Glutamatergic neuron (in vitro differentiated cells): ENCODE measurements at regions not wholly inside any gene's neighbourhood (a gene's known extent, or its start where the extent isn't known, plus 50 kb on each side); places are given as distances from the start of the nearest gene placed in this dataset.

ENCODE experiments used
- DNase-seq: peaks from one replicate; pipeline ENCODE4 v3.0.0; 2022
- H3K27ac Mint-ChIP-seq: one replicate; pipeline ENCODE4 v1.8.0; 2020; ENCODE audit warnings: mild to moderate bottlenecking, mixed read lengths, inconsistent platforms; ENCODE audit not compliant: unreplicated experiment
- H3K27me3 Mint-ChIP-seq: one replicate; pipeline ENCODE4 v1.8.0; 2020; ENCODE audit warnings: mild to moderate bottlenecking, moderate library complexity, mixed read lengths, inconsistent platforms; ENCODE audit not compliant: unreplicated experiment
- H3K36me3 Mint-ChIP-seq: one replicate; pipeline ENCODE4 v1.8.0; 2020; ENCODE audit warnings: mild to moderate bottlenecking, mixed read lengths, inconsistent platforms; ENCODE audit not compliant: unreplicated experiment
- H3K4me1 Mint-ChIP-seq: one replicate; pipeline ENCODE4 v1.8.0; 2020; ENCODE audit warnings: mild to moderate bottlenecking, low read depth, mixed read lengths, inconsistent platforms; ENCODE audit not compliant: unreplicated experiment
- H3K4me3 Mint-ChIP-seq: one replicate; pipeline ENCODE4 v1.8.0; 2020; ENCODE audit warnings: mild to moderate bottlenecking, mixed read lengths, inconsistent platforms; ENCODE audit not compliant: unreplicated experiment
- H3K9me3 Mint-ChIP-seq: one replicate; pipeline ENCODE4 v1.8.0; 2020; ENCODE audit warnings: mild to moderate bottlenecking, moderate library complexity, mixed read lengths, inconsistent platforms; ENCODE audit not compliant: unreplicated experiment
- TF ChIP-seq, protein P1 (sequence below): fragments of 200-600 bp; sonication (generic); IDR thresholded peaks from one replicate; pipeline ENCODE4 v1.5.0; 2021; ENCODE audit not compliant: partially characterized antibody, unreplicated experiment

DNA sequence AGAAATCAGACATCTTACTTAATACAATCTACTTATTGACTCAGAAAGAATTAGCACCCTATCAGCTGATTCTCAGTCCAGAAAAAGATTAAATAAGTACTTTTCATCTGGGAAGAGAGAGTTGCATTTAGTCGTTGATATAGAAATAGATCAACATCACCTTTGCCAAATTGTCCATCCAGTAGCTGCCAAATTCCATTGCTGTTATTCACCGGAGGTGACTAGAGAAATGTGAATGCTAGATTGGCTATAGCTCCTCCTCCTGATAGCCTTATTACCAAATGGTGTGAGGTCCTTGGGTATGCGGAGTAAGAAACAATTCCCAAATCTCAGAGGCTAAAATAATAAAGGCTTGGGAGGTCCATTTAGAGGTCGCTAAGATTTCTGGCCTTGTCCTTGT is 723.3 kb upstream of the FLRT2 start:
- H3K4me1 Mint-ChIP-seq: peaks cover 21% of the 10 kb centered on the region
- no peaks in the 10 kb centered on the region for H3K36me3 Mint-ChIP-seq
- TF ChIP-seq, protein P1, sequence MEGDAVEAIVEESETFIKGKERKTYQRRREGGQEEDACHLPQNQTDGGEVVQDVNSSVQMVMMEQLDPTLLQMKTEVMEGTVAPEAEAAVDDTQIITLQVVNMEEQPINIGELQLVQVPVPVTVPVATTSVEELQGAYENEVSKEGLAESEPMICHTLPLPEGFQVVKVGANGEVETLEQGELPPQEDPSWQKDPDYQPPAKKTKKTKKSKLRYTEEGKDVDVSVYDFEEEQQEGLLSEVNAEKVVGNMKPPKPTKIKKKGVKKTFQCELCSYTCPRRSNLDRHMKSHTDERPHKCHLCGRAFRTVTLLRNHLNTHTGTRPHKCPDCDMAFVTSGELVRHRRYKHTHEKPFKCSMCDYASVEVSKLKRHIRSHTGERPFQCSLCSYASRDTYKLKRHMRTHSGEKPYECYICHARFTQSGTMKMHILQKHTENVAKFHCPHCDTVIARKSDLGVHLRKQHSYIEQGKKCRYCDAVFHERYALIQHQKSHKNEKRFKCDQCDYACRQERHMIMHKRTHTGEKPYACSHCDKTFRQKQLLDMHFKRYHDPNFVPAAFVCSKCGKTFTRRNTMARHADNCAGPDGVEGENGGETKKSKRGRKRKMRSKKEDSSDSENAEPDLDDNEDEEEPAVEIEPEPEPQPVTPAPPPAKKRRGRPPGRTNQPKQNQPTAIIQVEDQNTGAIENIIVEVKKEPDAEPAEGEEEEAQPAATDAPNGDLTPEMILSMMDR: no peak
- no peak overlapping the region for H3K27ac Mint-ChIP-seq
- DNase-seq: no peak
- peaks cover 1% of the 10 kb centered on the region for H3K27me3 Mint-ChIP-seq
- H3K9me3 Mint-ChIP-seq: peaks cover 1% of the 10 kb centered on the region
- no peak overlapping the region for H3K4me3 Mint-ChIP-seq

DNA sequence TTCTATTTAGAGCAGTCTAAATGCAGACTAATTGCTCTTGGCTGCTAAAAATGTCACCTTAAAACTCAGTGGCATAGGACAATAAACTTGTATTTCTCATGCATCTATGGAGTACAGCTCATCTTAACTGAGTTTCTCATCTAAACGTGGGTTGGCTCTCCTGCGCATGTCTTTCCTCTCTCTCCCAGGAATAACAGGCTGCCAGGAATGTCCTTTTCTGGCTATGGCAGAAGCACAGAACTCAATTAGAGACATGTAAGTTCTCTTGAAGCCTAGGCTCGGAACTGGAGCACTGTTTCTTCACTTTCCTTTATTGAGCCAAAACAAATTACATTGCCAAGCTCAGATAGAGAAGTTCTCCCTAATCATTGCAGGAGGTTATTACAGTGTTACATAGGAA is 722.3 kb upstream of the FLRT2 start:
- peaks cover 1% of the 10 kb centered on the region for H3K27me3 Mint-ChIP-seq
- TF ChIP-seq, protein P1: no peak
- no peak overlapping the region for H3K4me3 Mint-ChIP-seq
- no peak overlapping the region for H3K27ac Mint-ChIP-seq
- no peak for DNase-seq
- H3K36me3 Mint-ChIP-seq: no peaks in the 10 kb centered on the region
- peaks cover 1% of the 10 kb centered on the region for H3K9me3 Mint-ChIP-seq
- peaks cover 15% of the 10 kb centered on the region for H3K4me1 Mint-ChIP-seq

DNA sequence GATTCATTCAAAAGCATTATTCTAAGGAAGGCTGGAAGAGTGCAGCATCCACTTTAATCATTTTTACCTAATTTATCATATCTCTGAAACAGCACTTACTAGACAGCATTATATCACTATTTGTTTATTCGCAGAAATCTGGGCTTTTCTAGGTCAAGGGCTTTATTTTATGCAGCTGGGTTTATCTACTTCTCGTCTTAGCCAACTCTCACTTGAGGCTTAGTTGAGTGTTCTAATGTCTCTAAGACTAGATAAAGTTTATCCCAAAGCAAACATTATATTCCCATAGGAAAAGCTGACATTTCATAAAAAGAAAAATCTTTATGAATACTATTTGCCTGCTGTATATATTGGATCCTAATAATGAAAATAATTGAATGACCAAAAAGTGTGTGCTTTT is 720.8 kb upstream of the FLRT2 start:
- DNase-seq: no peak

DNA sequence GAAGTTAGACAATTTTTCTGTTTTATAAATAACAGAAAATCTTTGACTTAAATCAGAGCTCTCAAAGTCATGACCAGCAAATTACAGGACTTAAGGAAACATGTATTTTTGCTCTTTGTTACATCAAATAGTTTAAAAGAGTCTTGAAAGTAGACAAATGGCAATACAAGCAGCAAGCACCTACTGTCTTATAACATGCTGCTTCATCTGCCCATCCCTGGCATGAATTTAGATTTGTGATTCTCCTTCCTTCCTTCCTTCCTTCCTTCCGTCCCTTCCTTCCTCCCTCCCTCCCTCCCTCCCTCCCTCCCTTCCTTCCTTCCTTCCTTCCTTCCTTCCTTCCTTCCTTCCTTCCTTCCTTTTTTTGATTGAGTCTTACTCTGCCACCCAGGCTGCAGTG is 715.6 kb upstream of the FLRT2 start:
- Mint-ChIP-seq H3K27ac (no peak overlapping the region), H3K36me3 (no peaks in the 10 kb centered on the region), H3K4me1 (no peaks in the 10 kb centered on the region), H3K9me3 (no peaks in the 10 kb centered on the region), H3K27me3 (no peaks in the 10 kb centered on the region), H3K4me3 (no peak overlapping the region)
- DNase-seq: no peak
- TF ChIP-seq, protein P1: no peak

More for the DNA sequence above, 720.8 kb upstream of the FLRT2 start:
- Mint-ChIP-seq H3K27ac (no peak overlapping the region), H3K4me3 (no peak overlapping the region), H3K27me3 (no peaks in the 10 kb centered on the region), H3K36me3 (no peaks in the 10 kb centered on the region), H3K4me1 (peaks cover 8% of the 10 kb centered on the region), H3K9me3 (no peaks in the 10 kb centered on the region)
- TF ChIP-seq, protein P1: no peak

DNA sequence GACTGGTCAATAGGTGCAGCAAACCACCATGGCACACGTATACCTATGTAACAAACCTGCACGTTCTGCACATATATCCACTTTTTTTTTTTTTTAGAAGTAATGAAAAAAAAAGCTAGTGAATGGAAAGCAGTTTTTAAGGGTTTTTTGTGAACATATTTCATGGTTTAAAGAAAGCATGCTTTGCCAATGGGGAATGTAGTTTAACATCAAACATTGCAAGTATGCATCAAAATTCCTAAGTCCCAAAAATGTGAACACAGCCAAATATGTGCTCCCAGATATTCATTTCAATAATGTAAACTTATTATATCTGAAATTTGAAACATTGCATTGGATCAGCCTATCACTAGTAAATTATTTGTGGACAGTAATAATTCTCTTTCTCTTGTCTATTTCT is 710.4 kb upstream of the FLRT2 start:
- DNase-seq: no peak
- no peaks in the 10 kb centered on the region for H3K27me3 Mint-ChIP-seq
- TF ChIP-seq, protein P1: no peak

More for the DNA sequence above, 710.4 kb upstream of the FLRT2 start:
- Mint-ChIP-seq H3K4me3 (no peak overlapping the region), H3K36me3 (no peaks in the 10 kb centered on the region), H3K27ac (no peak overlapping the region), H3K4me1 (peaks cover under 1% of the 10 kb centered on the region), H3K9me3 (no peaks in the 10 kb centered on the region)
